Adrenal gland (tissue), 5 donors: ENCODE measurements at regions not wholly inside any gene's neighbourhood (a gene's known extent, or its start where the extent isn't known, plus 50 kb on each side); places are given as distances from the start of the nearest gene placed in this dataset.

Experiments
- CTCF ChIP-seq, 6 experiments: fragments of 450-650 bp in 4 of 6; fragments of 200-600 bp in 2 of 6; sonication (generic) in 1 of 6; IDR thresholded peaks; 1 replicate in 5 of 6; 2 replicates in 1 of 6; pipeline versions ENCODE4 v1.5.1 to v1.8.0; 2016 to 2021; ENCODE audit warnings: antibody characterized with exemption in 6 of 6, mild to moderate bottlenecking in 2 of 6, moderate library complexity in 1 of 6
- POLR2A ChIP-seq, 2 donors: fragments of 450-650 bp; IDR thresholded peaks; one replicate each; pipeline ENCODE4 v1.6.1; 2017; ENCODE audit warnings: antibody characterized with exemption in 2 of 2, mild to moderate bottlenecking in 2 of 2, moderate library complexity in 1 of 2
- donor health status: DM: no; HTN: no; CAD: no.

GRCh38 chr7:136667584-136667983 is 200.9 kb upstream of the CHRM2 start:
- TF ChIP-seq POLR2A (IDR thresholded peaks at IDR 0.05) (no peak), CTCF (IDR thresholded peaks at IDR 0.05) (no peak)
